K562 (cell line): ENCODE measurements at regions not wholly inside any gene's neighbourhood (a gene's known extent, or its start where the extent isn't known, plus 50 kb on each side); places are given as distances from the start of the nearest gene placed in this dataset.

ENCODE experiments used
- ASH1L ChIP-seq: fragments of 450-650 bp; IDR thresholded peaks from 2 replicates; pipeline ENCODE4 v1.6.1; 2018; ENCODE audit warnings: borderline replicate concordance, mild to moderate bottlenecking, low read depth; ENCODE audit not compliant: partially characterized antibody
- ATF1 ChIP-seq, 2 experiments: fragments of 450-650 bp in 1 of 2; IDR thresholded peaks; 2 replicates each; pipeline ENCODE4 v1.6.1; 2016; ENCODE audit warnings: missing compliant biosample characterization in 1 of 2, missing genetic modification characterization in 1 of 2
- CHCHD3 ChIP-seq: fragments of 250-450 bp; sonication (Bioruptor Pico); IDR thresholded peaks from 2 replicates; pipeline ENCODE4 v2.1.2; 2022; ENCODE audit warnings: mild to moderate bottlenecking
- DDX20 ChIP-seq: fragments of 450-650 bp; IDR thresholded peaks from 2 replicates; pipeline ENCODE4 v1.6.1; 2016; ENCODE audit warnings: missing genetic modification characterization, low read depth, mild to moderate bottlenecking, missing compliant biosample characterization, moderate library complexity
- E4F1 ChIP-seq: fragments of 250-450 bp; sonication (Bioruptor Pico); IDR thresholded peaks from 2 replicates; pipeline ENCODE4 v1.5.0; 2021; ENCODE audit warnings: mild to moderate bottlenecking, borderline replicate concordance
- EP300 ChIP-seq: IDR thresholded peaks from 2 replicates; pipeline ENCODE4 v1.6.1; 2012; ENCODE audit warnings: low read length, improper control_type of control experiment
- FOSL1 ChIP-seq: fragments of 200-800 bp; sonication (Bioruptor generic); conservative IDR thresholded peaks from 2 replicates; pipeline ENCODE4 v1.6.1; 2016; ENCODE audit warnings: missing genetic modification characterization, missing compliant biosample characterization
- HOMEZ ChIP-seq: fragments of 250-450 bp; sonication (Bioruptor Pico); IDR thresholded peaks from 2 replicates; pipeline ENCODE4 v1.4.0; 2020; ENCODE audit warnings: mild to moderate bottlenecking, moderate library complexity
- KLF13 ChIP-seq: fragments of 450-650 bp; IDR thresholded peaks from 2 replicates; pipeline ENCODE4 v1.6.1; 2016; ENCODE audit warnings: missing genetic modification characterization, low read depth, mild to moderate bottlenecking, missing compliant biosample characterization, moderate library complexity, borderline replicate concordance
- MAZ ChIP-seq, 2 experiments: fragments of 450-650 bp in 1 of 2; sonication (generic) in 1 of 2; formaldehyde crosslinking; IDR thresholded peaks in 1 of 2; conservative IDR thresholded peaks in 1 of 2; 2 replicates each; pipeline versions ENCODE4 v1.4.0 to v1.5.0; 2020; ENCODE audit warnings: mild to moderate bottlenecking in 1 of 2, missing genetic modification reagents in 1 of 2
- NR2C2 ChIP-seq, 2 experiments: fragments of 200-800 bp in 1 of 2; sonication (Bioruptor generic) in 1 of 2; sonication (generic) in 1 of 2; formaldehyde crosslinking in 1 of 2; IDR thresholded peaks; 2 replicates each; pipeline versions ENCODE4 v1.6.1 to v1.8.0; 2016 to 2022; ENCODE audit warnings: mild to moderate bottlenecking in 1 of 2, missing compliant biosample characterization in 1 of 2, missing genetic modification characterization in 1 of 2, missing genetic modification reagents in 1 of 2
- STAT5B ChIP-seq: fragments of 250-450 bp; sonication (Bioruptor Pico); IDR thresholded peaks from 2 replicates; pipeline ENCODE4 v1.8.0; 2021; ENCODE audit warnings: mild to moderate bottlenecking, inconsistent platforms
- WHSC1 ChIP-seq: IDR thresholded peaks from one replicate; pipeline ENCODE4 v1.6.1; 2012; ENCODE audit warnings: low read length, control low read depth, inconsistent platforms
- ZEB2 ChIP-seq: fragments of 450-650 bp; IDR thresholded peaks from 2 replicates; pipeline ENCODE4 v1.6.1; 2016
- TF ChIP-seq, protein P1 (sequence below): fragments of 200-400 bp; formaldehyde crosslinking; IDR thresholded peaks from 2 replicates; pipeline ENCODE4 v1.6.1; 2017; ENCODE audit warnings: mild to moderate bottlenecking, low read depth, low read length, moderate library complexity

DNA sequence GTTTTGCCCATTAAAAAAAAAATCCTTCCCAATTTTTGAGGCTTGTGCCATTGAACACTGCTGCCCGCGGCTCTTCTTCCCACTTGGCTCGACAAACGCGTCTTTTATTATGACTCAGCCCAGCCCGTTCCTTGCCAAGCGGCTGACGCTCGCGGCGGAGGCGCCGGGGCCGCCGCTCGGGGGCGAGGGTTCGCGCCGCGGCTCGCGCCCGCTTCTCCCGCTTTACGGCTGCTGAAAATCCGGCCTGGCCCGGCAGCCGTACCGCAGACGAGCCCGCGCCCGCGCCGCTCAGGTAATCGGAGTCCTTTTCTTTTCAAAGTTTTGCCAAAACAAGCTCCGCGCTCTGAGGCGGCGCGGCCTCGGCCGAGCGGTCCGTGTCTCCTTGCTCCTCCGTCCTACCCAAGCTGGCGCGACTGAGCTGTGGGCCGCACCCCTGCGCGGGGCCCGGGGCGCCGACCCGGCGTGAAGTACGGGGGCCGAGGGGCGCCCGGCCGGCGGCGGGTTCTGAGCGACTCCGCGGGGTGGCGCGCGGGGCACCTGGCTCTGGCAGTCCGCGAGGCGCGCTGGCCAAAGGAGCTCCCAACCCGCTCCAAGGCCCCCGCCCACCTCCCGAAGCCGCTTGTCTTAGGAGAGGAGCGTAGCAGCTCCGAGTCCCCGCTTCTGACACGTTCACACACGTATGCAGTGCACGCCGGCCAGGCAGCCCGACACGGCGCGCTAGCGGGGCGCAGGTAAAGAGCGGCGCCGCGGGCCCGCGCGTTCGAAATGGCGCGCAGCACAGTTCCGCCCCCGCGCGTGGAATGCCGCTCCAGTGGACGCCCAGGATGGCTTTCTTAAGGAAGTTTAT is 418.2 kb upstream of the NAALADL2 start (continued):
- peak; percentile 94 for TF ChIP-seq E4F1 (CRISPR knock-in tag)
- TF ChIP-seq EP300 = no peak
- 0 out of 2 replicates have a peak, but pooled peaks have one; percentile 17 for TF ChIP-seq KLF13 (tag)
- TF ChIP-seq, protein P1, sequence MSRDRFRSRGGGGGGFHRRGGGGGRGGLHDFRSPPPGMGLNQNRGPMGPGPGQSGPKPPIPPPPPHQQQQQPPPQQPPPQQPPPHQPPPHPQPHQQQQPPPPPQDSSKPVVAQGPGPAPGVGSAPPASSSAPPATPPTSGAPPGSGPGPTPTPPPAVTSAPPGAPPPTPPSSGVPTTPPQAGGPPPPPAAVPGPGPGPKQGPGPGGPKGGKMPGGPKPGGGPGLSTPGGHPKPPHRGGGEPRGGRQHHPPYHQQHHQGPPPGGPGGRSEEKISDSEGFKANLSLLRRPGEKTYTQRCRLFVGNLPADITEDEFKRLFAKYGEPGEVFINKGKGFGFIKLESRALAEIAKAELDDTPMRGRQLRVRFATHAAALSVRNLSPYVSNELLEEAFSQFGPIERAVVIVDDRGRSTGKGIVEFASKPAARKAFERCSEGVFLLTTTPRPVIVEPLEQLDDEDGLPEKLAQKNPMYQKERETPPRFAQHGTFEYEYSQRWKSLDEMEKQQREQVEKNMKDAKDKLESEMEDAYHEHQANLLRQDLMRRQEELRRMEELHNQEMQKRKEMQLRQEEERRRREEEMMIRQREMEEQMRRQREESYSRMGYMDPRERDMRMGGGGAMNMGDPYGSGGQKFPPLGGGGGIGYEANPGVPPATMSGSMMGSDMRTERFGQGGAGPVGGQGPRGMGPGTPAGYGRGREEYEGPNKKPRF = no peak
- TF ChIP-seq ATF1 (CRISPR knock-in tag; IDR thresholded peaks at IDR 0.05) = no peak
- TF ChIP-seq ATF1 (tag; IDR thresholded peaks at IDR 0.05) = peak; percentile 42; the same call in 1 of the 2 replicates
- no peak for TF ChIP-seq ZEB2
- no peak for TF ChIP-seq HOMEZ (CRISPR knock-in tag)
- TF ChIP-seq CHCHD3 = no peak
- TF ChIP-seq DDX20 (tag) = no peak
- TF ChIP-seq WHSC1 = no peak
- 0 out of 4 replicates have a peak, but pooled peaks of 1 of the 2 experiments have one; percentile 45 for TF ChIP-seq MAZ (CRISPR knock-in tag; conservative IDR thresholded peaks at IDR 0.05 in 1 of 2, IDR thresholded peaks at IDR 0.05 in 1 of 2)
- TF ChIP-seq STAT5B (CRISPR knock-in tag) = no peak
- TF ChIP-seq NR2C2 (CRISPR knock-in tag; IDR thresholded peaks at IDR 0.05) = no peak
- TF ChIP-seq NR2C2 (tag; IDR thresholded peaks at IDR 0.05) = peak; percentile 59
- TF ChIP-seq FOSL1 (tag) = peak; percentile 48; the same call in 1 of the 2 replicates
- no peak for TF ChIP-seq ASH1L
